C4-2B (cell line): ENCODE measurements at regions not wholly inside any gene's neighbourhood (a gene's known extent, or its start where the extent isn't known, plus 50 kb on each side); places are given as distances from the start of the nearest gene placed in this dataset.

ENCODE experiments used
- H3K27ac ChIP-seq: fragments of 450-650 bp; 2 replicates; pipeline ENCODE4 v1.5.1; 2017
- CTCF ChIP-seq: fragments of 450-650 bp; conservative IDR thresholded peaks from 2 replicates; pipeline ENCODE4 v1.5.1; 2017; ENCODE audit warnings: mild to moderate bottlenecking
- ZFX ChIP-seq: fragments of 450-650 bp; IDR thresholded peaks from 2 replicates; pipeline ENCODE4 v1.6.1; 2017

- no peak for TF ChIP-seq ZFX
- TF ChIP-seq CTCF: no peak
- no peak overlapping the region for H3K27ac ChIP-seq
Observed at GRCh38 chr4:14196131-14196530, 568.6 kb upstream of the BOD1L1 start.

- TF ChIP-seq ZFX (no peak), CTCF (no peak)
- no peak overlapping the region for H3K27ac ChIP-seq
Observed at GRCh38 chr4:14215116-14215770, 587.7 kb upstream of the BOD1L1 start.

GRCh38 chr4:14217401-14217800, 589.9 kb upstream of the BOD1L1 start:
- TF ChIP-seq ZFX (no peak), CTCF (no peak)
- H3K27ac ChIP-seq: no peak overlapping the region

GRCh38 chr4:14218641-14219040, 591.1 kb upstream of the BOD1L1 start:
- TF ChIP-seq CTCF (no peak), ZFX (no peak)
- H3K27ac ChIP-seq: no peak overlapping the region

GRCh38 chr4:14221176-14221575, 593.7 kb upstream of the BOD1L1 start:
- TF ChIP-seq ZFX (no peak), CTCF (no peak)
- no peak overlapping the region for H3K27ac ChIP-seq

- TF ChIP-seq ZFX: no peak
- TF ChIP-seq CTCF: no peak
- no peak overlapping the region for H3K27ac ChIP-seq
Observed at GRCh38 chr4:14222377-14223029, 595.0 kb upstream of the BOD1L1 start.

GRCh38 chr4:14223461-14223860, 595.9 kb upstream of the BOD1L1 start:
- no peak for TF ChIP-seq ZFX
- TF ChIP-seq CTCF: no peak
- H3K27ac ChIP-seq: no peak overlapping the region
